Liver (tissue), 8 donors: ENCODE measurements at regions not wholly inside any gene's neighbourhood (a gene's known extent, or its start where the extent isn't known, plus 50 kb on each side); places are given as distances from the start of the nearest gene placed in this dataset.

Experiments used
- DNase-seq: peaks from one replicate; pipeline ENCODE4 v3.0.0-alpha.2; 2017; ENCODE audit warnings: low spot score
- H3K27ac ChIP-seq, 2 donors: one replicate each; pipeline ENCODE4 v1.7.0; 2013; ENCODE audit warnings: inconsistent platforms in 2 of 2, low read length in 2 of 2, control low read depth in 1 of 2, low read depth in 1 of 2, mild to moderate bottlenecking in 1 of 2
- H3K27me3 ChIP-seq, 4 donors: one replicate each; pipeline versions ENCODE4 v1.6.1 to v1.7.0; 2013; ENCODE audit warnings: low read length in 3 of 4, inconsistent platforms in 1 of 4, mild to moderate bottlenecking in 1 of 4, moderate library complexity in 1 of 4; ENCODE audit not compliant: control insufficient read depth in 4 of 4, insufficient read depth in 4 of 4
- H3K36me3 ChIP-seq, 4 donors: one replicate each; pipeline versions ENCODE4 v1.6.1 to v1.7.0; 2013; ENCODE audit warnings: low read length in 3 of 4, mild to moderate bottlenecking in 3 of 4, low read depth in 1 of 4, moderate library complexity in 1 of 4; ENCODE audit not compliant: control insufficient read depth in 4 of 4, insufficient read depth in 3 of 4
- H3K4me1 ChIP-seq, 4 donors: one replicate each; pipeline versions ENCODE4 v1.6.1 to v1.7.0; 2013; ENCODE audit warnings: low read length in 3 of 4, mild to moderate bottlenecking in 3 of 4, moderate library complexity in 1 of 4; ENCODE audit not compliant: control insufficient read depth in 4 of 4, insufficient read depth in 4 of 4
- H3K4me3 ChIP-seq, 3 donors: one replicate each; pipeline versions ENCODE4 v1.6.1 to v1.7.0; 2013; ENCODE audit warnings: low read length in 3 of 3, control low read depth in 1 of 3, low read depth in 1 of 3, mild to moderate bottlenecking in 1 of 3
- H3K9ac ChIP-seq, 2 donors: one replicate each; pipeline ENCODE4 v1.7.0; 2013; ENCODE audit warnings: low read length in 2 of 2, mild to moderate bottlenecking in 2 of 2, moderate library complexity in 2 of 2, control low read depth in 1 of 2, low read depth in 1 of 2
- H3K9me3 ChIP-seq, 4 donors: one replicate each; pipeline versions ENCODE4 v1.6.1 to v1.7.0; 2013; ENCODE audit warnings: low read length in 3 of 4; ENCODE audit not compliant: control insufficient read depth in 4 of 4
- ATF3 ChIP-seq: IDR thresholded peaks from 2 replicates; pipeline ENCODE4 v1.6.1; 2016; ENCODE audit warnings: antibody characterized with exemption
- CTCF ChIP-seq: fragments of 150-350 bp; IDR thresholded peaks from 2 replicates; pipeline ENCODE4 v1.5.1; 2017; ENCODE audit warnings: improper control_type of control experiment, low read depth, low read length; ENCODE audit not compliant: missing input control
- EGR1 ChIP-seq, 2 donors: IDR thresholded peaks; 2 replicates each; pipeline ENCODE4 v1.6.1; 2016 to 2018; ENCODE audit warnings: antibody characterized with exemption in 2 of 2, low read depth in 2 of 2
- FOXA1 ChIP-seq: IDR thresholded peaks from 2 replicates; pipeline ENCODE4 v1.6.1; 2016; ENCODE audit warnings: antibody characterized with exemption
- FOXA2 ChIP-seq: IDR thresholded peaks from 2 replicates; pipeline ENCODE4 v1.6.1; 2016; ENCODE audit warnings: antibody characterized with exemption
- GABPA ChIP-seq, 2 donors: IDR thresholded peaks in 1 of 2; conservative IDR thresholded peaks in 1 of 2; 2 replicates each; pipeline ENCODE4 v1.6.1; 2016; ENCODE audit warnings: antibody characterized with exemption in 2 of 2, mild to moderate bottlenecking in 1 of 2, moderate library complexity in 1 of 2
- HNF4A ChIP-seq, 2 donors: conservative IDR thresholded peaks; 2 replicates each; pipeline ENCODE4 v1.6.1; 2016; ENCODE audit warnings: antibody characterized with exemption in 2 of 2, mild to moderate bottlenecking in 2 of 2
- HNF4G ChIP-seq: IDR thresholded peaks from 2 replicates; pipeline ENCODE4 v1.6.1; 2016; ENCODE audit warnings: antibody characterized with exemption
- JUND ChIP-seq, 2 donors: IDR thresholded peaks; 2 replicates each; pipeline ENCODE4 v1.6.1; 2016; ENCODE audit warnings: antibody characterized with exemption in 2 of 2
- MAX ChIP-seq: IDR thresholded peaks from 2 replicates; pipeline ENCODE4 v1.6.1; 2016; ENCODE audit warnings: antibody characterized with exemption
- NR2F2 ChIP-seq: IDR thresholded peaks from 2 replicates; pipeline ENCODE4 v1.6.1; 2016; ENCODE audit warnings: antibody characterized with exemption
- RAD21 ChIP-seq, 2 donors: IDR thresholded peaks; 2 replicates each; pipeline ENCODE4 v1.6.1; 2016; ENCODE audit warnings: antibody characterized with exemption in 2 of 2, mild to moderate bottlenecking in 2 of 2
- REST ChIP-seq: IDR thresholded peaks from 2 replicates; pipeline ENCODE4 v1.6.1; 2016; ENCODE audit warnings: antibody characterized with exemption, mild to moderate bottlenecking
- RXRA ChIP-seq, 2 donors: IDR thresholded peaks; 2 replicates each; pipeline ENCODE4 v1.6.1; 2017 to 2018; ENCODE audit warnings: antibody characterized with exemption in 2 of 2, mild to moderate bottlenecking in 1 of 2
- SP1 ChIP-seq: IDR thresholded peaks from 2 replicates; pipeline ENCODE4 v1.6.1; 2018; ENCODE audit warnings: antibody characterized with exemption, mild to moderate bottlenecking
- TAF1 ChIP-seq: conservative IDR thresholded peaks from 2 replicates; pipeline ENCODE4 v1.6.1; 2016; ENCODE audit warnings: antibody characterized with exemption, mild to moderate bottlenecking
- YY1 ChIP-seq: IDR thresholded peaks from 2 replicates; pipeline ENCODE4 v1.6.1; 2016; ENCODE audit warnings: antibody characterized with exemption, mild to moderate bottlenecking
- ZBTB33 ChIP-seq: IDR thresholded peaks from 2 replicates; pipeline ENCODE4 v1.6.1; 2016; ENCODE audit warnings: antibody characterized with exemption
- WGBS: extraction: QIAGEN DNeasy Blood & Tissue Kit; methylation state at CpG from one replicate; pipeline ENCODE4 v1.1.7; 2013; 5-methylcytosine and 5-hydroxymethylcytosine counted together
- donor health status: healthy.
- donor health status: healthy.
- donor health status: healthy.
- donor health status: healthy.
- donor health status: healthy.

- DNase-seq, result no peak
- Histone ChIP-seq H3K27me3 (no peaks in the 10 kb centered on the region), H3K4me1 (no peaks in the 10 kb centered on the region), H3K9me3 (no peaks in the 10 kb centered on the region), H3K36me3 (no peaks in the 10 kb centered on the region), H3K27ac (no peak overlapping the region), H3K9ac (no peak overlapping the region), H3K4me3 (no peak overlapping the region)
- TF ChIP-seq TAF1, result no peak
- no peak for TF ChIP-seq ZBTB33
- TF ChIP-seq CTCF, result no peak
- no peak for TF ChIP-seq YY1
- TF ChIP-seq FOXA2, result no peak
- TF ChIP-seq HNF4A (conservative IDR thresholded peaks at IDR 0.05), result no peak
- no peak for TF ChIP-seq RAD21 (IDR thresholded peaks at IDR 0.05)
- TF ChIP-seq FOXA1, result no peak
- WGBS, result 78% methylated on average over 2 of the region's 2 CpGs
These were observed 182.1 kb downstream of the POSTN start for GRCh38 chr13:37416291-37417059.

- H3K9me3 ChIP-seq, result no peaks in the 10 kb centered on the region
- 27% methylated on average over 3 of the region's 3 CpGs for whole genome bisulfite sequencing
- DNase-seq, result no peak
- H3K4me3 ChIP-seq, result no peak overlapping the region
- TF ChIP-seq FOXA2, result no peak
- TF ChIP-seq EGR1 (IDR thresholded peaks at IDR 0.05; ENCODE audit: low read depth in 2 of 2), result no peak
- TF ChIP-seq TAF1, result no peak
- no peak for TF ChIP-seq SP1
- no peak for TF ChIP-seq YY1
- TF ChIP-seq FOXA1, result no peak
- TF ChIP-seq ZBTB33, result no peak
- TF ChIP-seq JUND (IDR thresholded peaks at IDR 0.05), result no peak
- no peak for TF ChIP-seq HNF4A (conservative IDR thresholded peaks at IDR 0.05)
- TF ChIP-seq NR2F2, result no peak
- no peak for TF ChIP-seq HNF4G
- TF ChIP-seq REST, result no peak
- TF ChIP-seq MAX, result no peak
- no peak for TF ChIP-seq ATF3
- TF ChIP-seq GABPA (IDR thresholded peaks at IDR 0.05 in 1 of 2, conservative IDR thresholded peaks at IDR 0.05 in 1 of 2), result no peak
- TF ChIP-seq RAD21 (IDR thresholded peaks at IDR 0.05), result no peak
- no peak for TF ChIP-seq CTCF
- TF ChIP-seq RXRA (IDR thresholded peaks at IDR 0.05), result no peak
- no peak overlapping the region for H3K27ac ChIP-seq
- H3K4me1 ChIP-seq, result no peaks in the 10 kb centered on the region
- H3K36me3 ChIP-seq, result no peaks in the 10 kb centered on the region
- no peaks in the 10 kb centered on the region for H3K27me3 ChIP-seq
- no peak overlapping the region for H3K9ac ChIP-seq
These were observed 185.4 kb downstream of the POSTN start for GRCh38 chr13:37413161-37413560.
